HK-2 (cell line): ENCODE measurements at regions not wholly inside any gene's neighbourhood (a gene's known extent, or its start where the extent isn't known, plus 50 kb on each side); places are given as distances from the start of the nearest gene placed in this dataset.
A peak's percentile ranks its signal among the peaks of the same experiment; 100 is the strongest.
"Not testable (repeated sequence)": the region's sequence is repeated elsewhere in the genome, so short reads cannot be mapped to it uniquely, and the experiment has no call there.

Source experiments
- DNase-seq: peaks from one replicate; pipeline ENCODE4 v3.0.0-alpha.2; 2018; ENCODE audit not compliant: unreplicated experiment

DNA sequence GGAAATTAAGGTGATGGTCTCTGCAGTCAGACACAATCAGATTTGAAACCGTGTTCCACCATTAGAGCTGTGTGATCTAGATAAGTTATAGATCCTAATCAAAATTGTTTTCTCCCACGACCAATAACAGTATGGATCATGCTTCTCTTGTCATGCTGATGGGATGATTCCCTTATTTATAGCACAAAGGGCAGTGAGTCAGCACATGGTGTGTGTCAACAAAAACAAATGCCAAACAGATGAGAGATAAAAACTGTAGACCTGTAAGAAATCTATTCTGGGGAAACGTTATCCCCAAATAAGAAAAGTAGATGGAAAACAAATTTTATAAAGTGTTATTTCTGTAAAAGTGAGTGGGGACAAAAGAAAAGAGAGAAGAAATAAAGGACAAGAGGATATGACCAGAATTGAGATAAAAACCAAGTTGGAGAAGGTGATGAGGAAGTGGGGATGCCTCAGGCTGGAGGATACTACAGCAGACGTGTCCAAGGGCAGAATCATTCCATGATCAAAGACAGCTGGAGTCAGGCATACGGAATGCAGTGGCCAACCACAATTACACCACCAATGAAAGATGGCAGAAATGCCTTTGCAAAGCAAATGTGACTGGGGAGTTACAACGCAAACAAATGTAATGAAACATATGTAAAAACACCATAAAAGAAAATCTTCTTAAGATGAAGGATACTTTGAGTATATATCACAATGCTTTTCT, 377.8 kb upstream of the PRKX start:
- DNase-seq: peak; percentile 6

DNA sequence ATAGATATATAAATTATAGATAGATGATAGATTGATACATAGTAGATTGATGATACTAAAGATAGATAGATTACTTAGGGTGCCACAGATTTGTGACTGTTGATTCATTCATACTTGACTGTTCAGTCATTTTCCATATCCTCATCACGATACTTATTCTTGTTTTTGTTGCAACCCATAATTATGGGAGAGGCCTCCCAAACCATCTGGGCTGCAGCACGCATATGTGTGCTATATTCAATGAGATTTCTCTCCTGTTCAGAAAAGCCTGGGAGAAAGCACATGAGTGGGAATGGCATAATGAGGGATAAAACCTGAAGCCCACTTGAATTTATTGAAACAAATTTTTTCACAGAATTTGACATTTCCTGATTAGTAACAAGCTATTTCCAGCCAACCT, 346.4 kb upstream of the PRKX start:
- DNase-seq: no peak

DNA sequence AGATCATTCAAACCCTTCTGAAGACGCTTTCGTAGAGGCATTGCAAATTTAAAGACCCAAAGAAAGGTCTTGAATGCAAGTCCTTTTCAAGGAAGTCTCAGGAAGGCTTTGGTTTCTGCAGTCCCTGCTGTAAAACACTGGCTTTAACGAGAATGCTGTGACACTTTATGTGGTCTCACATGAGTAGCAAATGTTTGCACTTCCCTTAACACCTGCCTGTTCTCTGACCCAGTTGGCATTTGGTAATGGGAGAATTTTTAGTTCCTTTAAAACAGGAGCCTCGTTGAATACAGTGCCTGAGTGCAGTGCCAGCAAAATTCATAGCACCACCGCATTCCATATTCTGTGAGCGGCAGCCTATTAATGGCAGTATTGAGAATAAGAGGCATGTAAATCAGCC, 330.5 kb upstream of the PRKX start:
- no peak for DNase-seq

- DNase-seq: no peak
These were observed 322.4 kb upstream of the PRKX start for GRCh38 chrX:4035874-4036273.

- DNase-seq: no peak
These were observed 314.7 kb upstream of the PRKX start for GRCh38 chrX:4028151-4028550.

GRCh38 chrX:4005281-4005680, 291.8 kb upstream of the PRKX start:
- DNase-seq: no peak

DNA sequence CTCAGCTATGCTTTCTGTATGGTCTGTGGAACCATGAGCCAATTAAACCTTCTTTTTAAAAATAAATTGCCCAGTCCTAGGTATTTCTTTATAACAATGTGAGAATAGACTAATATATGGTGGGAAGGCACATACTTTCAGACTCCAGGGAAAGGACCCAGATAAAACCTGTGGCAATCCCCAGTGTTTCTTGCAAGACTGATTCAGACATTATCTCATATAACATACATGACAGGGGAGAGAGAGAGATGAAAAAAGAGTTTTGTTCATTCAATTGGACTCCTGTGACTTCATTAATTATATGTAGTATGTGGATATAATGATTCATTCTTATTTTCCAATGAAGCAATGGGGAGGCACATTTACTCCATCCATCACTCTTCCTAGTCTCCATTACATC, 291.4 kb upstream of the PRKX start:
- no peak for DNase-seq

DNA sequence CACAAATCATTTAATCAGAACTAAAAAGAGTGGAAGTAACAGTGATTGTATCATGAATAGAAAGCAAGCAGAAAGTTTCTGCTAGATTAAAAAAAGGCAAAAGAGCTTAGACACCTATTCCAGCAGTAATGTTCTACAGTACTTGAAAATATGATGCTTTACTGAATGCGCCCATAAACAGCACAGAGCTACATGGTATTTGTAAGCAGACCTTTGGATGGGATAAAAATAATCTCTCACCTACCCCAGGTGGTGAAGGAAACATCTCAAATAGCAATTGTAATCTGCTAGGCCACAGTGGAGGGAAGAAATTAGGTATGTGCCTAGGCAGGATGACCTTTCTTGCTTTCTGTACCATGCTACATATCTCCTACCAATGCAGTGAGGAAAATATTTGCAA, 280.9 kb upstream of the PRKX start:
- no peak for DNase-seq

DNA sequence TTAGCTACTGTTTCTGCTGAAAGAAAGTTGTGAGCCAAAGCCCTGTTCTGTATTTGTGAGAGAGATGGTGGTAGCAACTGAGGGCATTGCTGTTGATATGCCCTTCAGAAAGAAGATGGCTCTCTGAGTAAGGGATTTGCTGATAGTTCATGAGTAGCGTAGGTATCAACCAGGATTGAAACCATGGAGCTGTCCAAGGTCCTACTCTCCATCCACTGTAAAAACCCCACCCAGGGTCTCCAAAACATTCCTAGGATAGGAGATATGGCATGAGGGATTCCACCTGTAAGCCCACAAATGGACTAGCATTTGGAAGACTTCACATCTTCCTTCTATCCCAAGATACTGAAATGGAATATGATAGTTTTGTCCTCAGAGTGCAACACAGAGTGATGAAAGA, 277.1 kb upstream of the PRKX start:
- DNase-seq: no peak

DNA sequence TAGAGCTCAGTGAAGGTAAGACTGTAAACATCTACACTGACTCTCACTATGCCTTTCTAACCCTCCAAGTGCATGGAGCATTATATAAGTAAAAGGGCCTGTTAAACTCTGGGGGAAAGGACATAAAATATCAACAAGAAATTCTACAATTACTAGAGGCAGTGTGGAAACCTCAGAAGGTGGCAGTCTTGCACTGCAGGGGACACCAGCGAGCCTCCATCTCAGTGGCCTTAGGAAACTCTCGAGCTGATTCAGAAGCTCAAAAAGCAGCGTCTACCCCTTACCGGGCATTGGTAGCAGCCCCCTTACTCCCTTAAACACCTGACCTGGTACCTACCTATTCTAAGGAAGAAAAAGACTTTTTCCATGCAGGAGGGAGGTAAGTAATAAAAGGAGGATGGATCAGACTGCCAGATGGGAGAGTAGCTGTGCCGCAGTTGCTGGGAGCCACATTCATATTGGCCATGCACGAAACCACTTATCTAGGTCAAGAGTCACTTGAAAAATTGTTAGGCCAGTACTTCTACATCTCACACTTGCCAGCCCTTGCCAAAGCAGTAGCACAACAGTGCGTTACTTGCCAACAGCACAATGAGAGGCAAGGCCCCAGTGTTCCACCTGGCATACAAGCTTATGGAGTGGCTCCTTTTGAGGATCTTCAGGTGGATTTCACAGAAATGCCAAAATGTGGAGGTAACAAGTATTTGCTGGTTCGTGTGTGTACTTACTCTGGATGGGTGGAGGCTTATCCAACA, 258.8 kb upstream of the PRKX start:
- DNase-seq: not testable (repeated sequence)

GRCh38 chrX:3968749-3969148, 255.3 kb upstream of the PRKX start:
- DNase-seq: no peak

- DNase-seq: no peak
These were observed 250.5 kb upstream of the PRKX start for GRCh38 chrX:3963980-3964379.

DNA sequence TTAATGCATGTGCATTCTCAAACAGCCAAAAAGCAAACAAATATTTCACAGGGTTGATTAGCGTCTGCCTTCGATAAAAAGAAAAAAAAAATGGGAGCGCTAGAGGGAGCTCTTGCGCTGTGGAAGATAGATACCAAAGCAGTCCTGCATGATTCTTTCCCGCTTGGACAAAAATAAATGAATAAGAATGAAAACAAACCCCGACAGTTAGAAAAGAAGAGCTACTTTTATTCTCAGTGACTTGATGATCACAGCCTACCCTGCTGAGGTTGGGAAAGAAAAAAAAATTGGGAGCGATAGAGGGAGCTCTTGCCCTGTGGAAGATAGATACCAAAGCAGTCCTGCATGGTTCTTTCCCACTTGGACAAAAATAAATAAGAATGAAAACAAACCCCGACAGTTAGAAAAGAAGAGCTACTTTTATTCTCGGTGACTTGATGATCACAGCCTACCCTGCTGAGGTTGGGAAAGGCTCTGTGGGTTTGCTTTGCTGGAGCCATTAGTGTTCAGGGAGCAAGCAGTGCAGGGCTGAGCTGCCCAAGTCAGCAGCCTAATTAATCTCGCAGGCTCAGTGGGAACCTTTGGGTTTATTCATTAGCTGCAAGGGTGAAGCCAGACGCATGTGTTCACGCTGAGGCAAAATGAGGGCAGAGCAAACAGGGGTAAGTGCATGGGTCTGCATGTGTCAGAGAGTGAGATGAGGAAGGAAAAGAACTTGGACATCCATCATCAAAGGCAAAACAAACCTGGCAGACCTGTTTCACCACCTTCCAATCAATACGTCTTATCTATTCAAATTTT, 249.3 kb upstream of the PRKX start:
- peak; percentile 2 for DNase-seq

DNA sequence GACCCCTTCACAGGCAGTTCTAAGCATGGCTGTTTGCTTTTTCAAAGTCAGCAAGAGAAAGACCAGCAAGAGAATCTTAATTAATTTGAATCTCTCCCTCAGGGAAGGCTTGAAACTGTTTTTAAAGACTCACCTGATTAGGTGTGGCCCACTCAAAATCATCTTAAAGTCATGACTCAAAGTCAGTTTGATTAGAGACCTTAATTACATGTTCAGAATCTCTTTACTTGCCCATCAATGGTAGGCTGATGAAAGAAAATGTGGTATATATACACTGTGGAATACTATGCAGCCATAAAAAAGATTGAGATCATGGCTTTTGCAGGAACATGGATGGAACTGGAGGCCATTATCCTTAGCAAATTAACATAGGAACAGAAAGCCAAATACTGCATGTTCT, 247.5 kb upstream of the PRKX start:
- no peak for DNase-seq

DNA sequence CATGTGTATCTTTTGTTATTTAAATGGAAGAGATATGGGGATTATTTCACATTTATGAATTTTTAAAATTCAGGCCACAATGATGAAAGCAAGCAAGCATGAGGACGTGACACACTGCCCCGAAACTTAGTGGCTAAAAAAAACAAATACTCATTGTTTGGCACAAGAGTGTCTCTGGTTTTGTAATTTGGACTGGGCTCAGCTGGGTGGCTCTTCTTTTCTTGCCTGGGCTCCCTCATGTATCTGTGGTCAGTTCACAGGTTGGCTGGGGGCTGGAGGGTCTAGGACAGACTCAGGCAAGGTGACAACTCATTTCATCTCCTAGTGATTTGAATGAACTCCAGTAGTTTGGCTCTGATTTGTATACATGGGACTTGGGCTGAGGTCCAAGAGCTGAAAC, 238.4 kb upstream of the PRKX start:
- DNase-seq: no peak

- DNase-seq: no peak
These were observed 236.9 kb upstream of the PRKX start for GRCh38 chrX:3950373-3950772.

DNA sequence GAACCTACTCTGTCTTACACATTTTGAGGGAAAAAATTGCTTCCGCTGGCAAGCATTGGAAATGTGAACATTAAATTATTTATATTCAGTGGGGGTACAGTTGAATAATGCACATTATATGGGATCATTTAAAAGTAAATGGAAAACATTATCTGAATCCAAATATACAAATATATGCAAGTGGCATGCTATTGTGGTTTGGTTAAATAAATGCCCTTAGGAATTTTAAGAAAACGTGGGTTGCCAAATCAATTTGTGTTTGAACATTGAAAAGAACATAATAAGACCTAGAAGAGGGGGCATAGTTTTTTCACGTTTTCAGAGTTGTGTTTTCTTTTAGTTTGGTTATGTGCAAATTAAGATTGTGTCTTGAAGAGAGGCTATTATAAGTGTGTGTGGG, 230.5 kb upstream of the PRKX start:
- DNase-seq: no peak

GRCh38 chrX:3940000-3940610, 226.7 kb upstream of the PRKX start:
- DNase-seq: no peak

DNA sequence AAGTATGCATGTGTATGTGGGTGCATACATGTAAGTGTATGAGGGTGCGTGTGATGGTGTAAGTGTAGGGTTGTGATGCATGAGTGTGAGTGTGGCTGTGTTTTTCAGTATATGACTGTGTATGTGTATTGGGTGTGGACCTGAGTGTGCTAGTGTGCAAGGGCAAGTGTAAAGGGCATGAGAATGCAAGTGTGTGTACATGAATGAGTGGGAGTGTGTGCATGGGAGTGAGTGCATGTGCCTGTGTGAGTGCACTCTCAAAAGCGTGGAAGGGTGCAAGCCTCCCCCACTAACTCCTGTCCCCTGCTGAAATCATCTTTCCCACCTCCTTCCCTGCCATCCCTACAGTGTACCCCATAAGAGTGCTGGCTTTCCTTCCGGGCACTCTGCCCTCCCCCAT, 225.1 kb upstream of the PRKX start:
- DNase-seq: no peak

GRCh38 chrX:3935196-3935595, 221.7 kb upstream of the PRKX start:
- DNase-seq: not testable (repeated sequence)

DNA sequence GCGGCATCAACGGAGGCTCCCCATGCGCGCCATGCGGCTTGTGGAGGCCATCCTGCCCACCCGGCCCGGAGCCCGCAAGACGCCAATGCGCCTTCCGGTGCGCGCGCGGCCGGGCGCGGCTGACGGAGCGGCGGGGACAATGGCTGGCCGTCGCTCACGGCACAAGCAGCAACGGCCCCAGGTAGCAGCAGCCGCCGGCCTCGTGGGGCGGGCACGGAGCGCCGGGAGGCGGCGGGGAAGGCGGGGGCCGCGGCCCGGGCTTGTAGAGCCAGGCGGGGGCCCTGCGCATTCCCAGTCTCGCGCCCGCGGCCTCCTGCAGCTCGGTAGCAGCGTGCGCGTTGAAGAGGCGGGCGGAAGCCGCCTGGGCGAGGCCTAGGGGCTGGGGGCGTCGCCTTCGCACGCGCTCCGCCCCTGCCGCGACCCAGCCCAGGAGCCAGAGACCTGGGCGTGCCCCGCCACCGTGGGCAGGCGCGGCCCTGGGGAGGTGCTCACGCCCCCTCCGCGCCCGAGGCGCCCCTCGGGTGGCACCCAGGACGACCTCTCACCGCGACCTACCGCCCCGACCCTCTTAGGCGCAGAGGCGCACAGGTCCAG, 207.1 kb upstream of the PRKX start:
- not testable (repeated sequence) for DNase-seq
